ENCODE measurements at regions not wholly inside any gene's neighbourhood (a gene's known extent, or its start where the extent isn't known, plus 50 kb on each side); places are given as distances from the start of the nearest gene placed in this dataset.

- TF ChIP-seq CTCF (IDR thresholded peaks at IDR 0.05; ENCODE audit: insufficient read depth in 1 of 2, low read depth in 1 of 2, low read length in 1 of 2, severe bottlenecking in 1 of 2, unreplicated experiment in 1 of 2), result no peak
- Histone ChIP-seq H3K4me1 (no peaks in the 10 kb centered on the region), H3K27me3 (replicated peaks; ENCODE audit: control insufficient read depth, insufficient read depth, low read length) (no peaks in the 10 kb centered on the region), H3K4me3 (ENCODE audit: low read depth, low read length) (no peak overlapping the region), H3K9me3 (no peaks in the 10 kb centered on the region), H3K36me3 (ENCODE audit: control insufficient read depth, insufficient read depth, low read length) (no peaks in the 10 kb centered on the region)
- DNase-seq, result no peak
- ChIA-PET CTCF (no interaction called here), POLR2A (no interaction called here)
- no peaks in the 10 kb centered on the region for H3K4me1 Mint-ChIP-seq (ENCODE audit: low read depth, unreplicated experiment)
- intact Hi-C loops (cut with micrococcal nuclease; ENCODE audit: unreplicated experiment), result no loop called here
- H3K27me3 Mint-ChIP-seq (ENCODE audit: insufficient read depth, unreplicated experiment), result peaks cover 12% of the 10 kb centered on the region
- no peak overlapping the region for H3K27ac Mint-ChIP-seq (ENCODE audit: unreplicated experiment)
- no peaks in the 10 kb centered on the region for H3K9me3 Mint-ChIP-seq (ENCODE audit: unreplicated experiment)
- H3K4me3 Mint-ChIP-seq (ENCODE audit: unreplicated experiment), result no peak overlapping the region
- H3K36me3 Mint-ChIP-seq (ENCODE audit: insufficient read depth, unreplicated experiment), result no peaks in the 10 kb centered on the region
- no TSS peak for BruUV-seq (replicated peaks)
Measured at GRCh38 chr6:159470397-159470796, 222.6 kb downstream of the SOD2 start.

- Histone ChIP-seq H3K27me3 (replicated peaks; ENCODE audit: control insufficient read depth, insufficient read depth, low read length) (no peaks in the 10 kb centered on the region), H3K36me3 (ENCODE audit: control insufficient read depth, insufficient read depth, low read length) (no peaks in the 10 kb centered on the region), H3K4me3 (ENCODE audit: low read depth, low read length) (no peak overlapping the region), H3K4me1 (no peaks in the 10 kb centered on the region), H3K9me3 (no peaks in the 10 kb centered on the region)
- DNase-seq, result no peak
- H3K36me3 Mint-ChIP-seq (ENCODE audit: insufficient read depth, unreplicated experiment), result no peaks in the 10 kb centered on the region
- intact Hi-C loops (cut with micrococcal nuclease; ENCODE audit: unreplicated experiment), result no loop called here
- ChIA-PET CTCF (no interaction called here), POLR2A (no interaction called here)
- H3K4me3 Mint-ChIP-seq (ENCODE audit: unreplicated experiment), result no peak overlapping the region
- H3K27ac Mint-ChIP-seq (ENCODE audit: unreplicated experiment), result no peak overlapping the region
- H3K27me3 Mint-ChIP-seq (ENCODE audit: insufficient read depth, unreplicated experiment), result peaks cover 12% of the 10 kb centered on the region
- TF ChIP-seq CTCF (IDR thresholded peaks at IDR 0.05; ENCODE audit: insufficient read depth in 1 of 2, low read depth in 1 of 2, low read length in 1 of 2, severe bottlenecking in 1 of 2, unreplicated experiment in 1 of 2), result no peak
- H3K9me3 Mint-ChIP-seq (ENCODE audit: unreplicated experiment), result no peaks in the 10 kb centered on the region
- no peaks in the 10 kb centered on the region for H3K4me1 Mint-ChIP-seq (ENCODE audit: low read depth, unreplicated experiment)
- no TSS peak for BruUV-seq (replicated peaks)
Measured at GRCh38 chr6:159469443-159469842, 223.6 kb downstream of the SOD2 start.

GRCh38 chr6:159468994-159469393 is 224.0 kb downstream of the SOD2 start:
- no peak for TF ChIP-seq CTCF (IDR thresholded peaks at IDR 0.05; ENCODE audit: insufficient read depth in 1 of 2, low read depth in 1 of 2, low read length in 1 of 2, severe bottlenecking in 1 of 2, unreplicated experiment in 1 of 2)
- H3K27ac Mint-ChIP-seq (ENCODE audit: unreplicated experiment), result no peak overlapping the region
- ChIA-PET POLR2A (no interaction called here), CTCF (no interaction called here)
- no peak overlapping the region for H3K4me3 ChIP-seq (ENCODE audit: low read depth, low read length)
- no TSS peak for BruUV-seq (replicated peaks)
- intact Hi-C loops (cut with micrococcal nuclease; ENCODE audit: unreplicated experiment), result no loop called here
- H3K9me3 Mint-ChIP-seq (ENCODE audit: unreplicated experiment), result no peaks in the 10 kb centered on the region
- no peaks in the 10 kb centered on the region for H3K9me3 ChIP-seq
- H3K4me1 Mint-ChIP-seq (ENCODE audit: low read depth, unreplicated experiment), result no peaks in the 10 kb centered on the region
- H3K27me3 Mint-ChIP-seq (ENCODE audit: insufficient read depth, unreplicated experiment), result peaks cover 12% of the 10 kb centered on the region
- H3K36me3 ChIP-seq (ENCODE audit: control insufficient read depth, insufficient read depth, low read length), result no peaks in the 10 kb centered on the region
- H3K4me3 Mint-ChIP-seq (ENCODE audit: unreplicated experiment), result no peak overlapping the region
- no peaks in the 10 kb centered on the region for H3K27me3 ChIP-seq (replicated peaks; ENCODE audit: control insufficient read depth, insufficient read depth, low read length)
- H3K36me3 Mint-ChIP-seq (ENCODE audit: insufficient read depth, unreplicated experiment), result no peaks in the 10 kb centered on the region
- no peak for DNase-seq
- no peaks in the 10 kb centered on the region for H3K4me1 ChIP-seq

All from Caco-2 (cell line).